Vagina (tissue), 2 donors: ENCODE measurements at regions not wholly inside any gene's neighbourhood (a gene's known extent, or its start where the extent isn't known, plus 50 kb on each side); places are given as distances from the start of the nearest gene placed in this dataset.
"Not testable (repeated sequence)": the region's sequence is repeated elsewhere in the genome, so short reads cannot be mapped to it uniquely, and the experiment has no call there.

ENCODE experiments used
- CTCF ChIP-seq, 3 experiments: fragments of 450-650 bp in 2 of 3; fragments of 200-600 bp in 1 of 3; sonication (generic) in 1 of 3; IDR thresholded peaks; one replicate each; pipeline ENCODE4 v1.5.1; 2017 to 2019; ENCODE audit warnings: antibody characterized with exemption in 3 of 3, mild to moderate bottlenecking in 2 of 3, moderate library complexity in 2 of 3
- POLR2A ChIP-seq, 2 donors: fragments of 450-650 bp; IDR thresholded peaks; one replicate each; pipeline ENCODE4 v1.6.1; 2017; ENCODE audit warnings: antibody characterized with exemption in 2 of 2, mild to moderate bottlenecking in 2 of 2, moderate library complexity in 2 of 2
- POLR2AphosphoS5 ChIP-seq, 2 donors: sonication (generic); formaldehyde crosslinking; IDR thresholded peaks; one replicate each; pipeline ENCODE4 v1.9.0; 2017; ENCODE audit warnings: antibody characterized with exemption in 2 of 2, mild to moderate bottlenecking in 2 of 2, low read depth in 1 of 2; ENCODE audit not compliant: insufficient read depth in 1 of 2

- TF ChIP-seq CTCF (IDR thresholded peaks at IDR 0.05); POLR2A (IDR thresholded peaks at IDR 0.05); POLR2AphosphoS5 (IDR thresholded peaks at IDR 0.05; ENCODE audit: insufficient read depth in 1 of 2, low read depth in 1 of 2): not testable (repeated sequence)
Measured at GRCh38 chrX:134071899-134072298, 86.5 kb upstream of the GPC3 start.
